ENCODE measurements at regions not wholly inside any gene's neighbourhood (a gene's known extent, or its start where the extent isn't known, plus 50 kb on each side); places are given as distances from the start of the nearest gene placed in this dataset.

DNA sequence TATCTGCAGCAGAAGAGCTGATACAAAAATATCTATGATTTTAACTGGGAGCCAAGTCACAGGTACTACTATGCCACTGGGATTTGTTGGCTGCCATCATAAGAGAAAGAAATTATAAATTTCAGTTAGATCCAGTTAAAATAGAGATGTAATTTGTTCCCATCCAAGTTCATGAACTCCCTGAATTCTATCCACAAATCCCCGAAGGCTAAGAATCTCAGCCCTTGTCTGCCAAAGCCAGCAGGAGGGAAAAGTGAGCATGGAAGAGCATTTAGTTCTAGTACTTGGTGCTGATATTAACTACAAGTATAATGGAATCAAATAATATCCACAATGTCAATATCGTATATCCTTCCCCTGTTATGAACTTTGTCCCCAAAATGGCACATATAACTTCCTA is 801.1 kb upstream of the CXADR start:
- H3K36me3 Mint-ChIP-seq, result peaks cover 1% of the 10 kb centered on the region
- no peak overlapping the region for H3K4me3 Mint-ChIP-seq
- TF ChIP-seq, protein P1, sequence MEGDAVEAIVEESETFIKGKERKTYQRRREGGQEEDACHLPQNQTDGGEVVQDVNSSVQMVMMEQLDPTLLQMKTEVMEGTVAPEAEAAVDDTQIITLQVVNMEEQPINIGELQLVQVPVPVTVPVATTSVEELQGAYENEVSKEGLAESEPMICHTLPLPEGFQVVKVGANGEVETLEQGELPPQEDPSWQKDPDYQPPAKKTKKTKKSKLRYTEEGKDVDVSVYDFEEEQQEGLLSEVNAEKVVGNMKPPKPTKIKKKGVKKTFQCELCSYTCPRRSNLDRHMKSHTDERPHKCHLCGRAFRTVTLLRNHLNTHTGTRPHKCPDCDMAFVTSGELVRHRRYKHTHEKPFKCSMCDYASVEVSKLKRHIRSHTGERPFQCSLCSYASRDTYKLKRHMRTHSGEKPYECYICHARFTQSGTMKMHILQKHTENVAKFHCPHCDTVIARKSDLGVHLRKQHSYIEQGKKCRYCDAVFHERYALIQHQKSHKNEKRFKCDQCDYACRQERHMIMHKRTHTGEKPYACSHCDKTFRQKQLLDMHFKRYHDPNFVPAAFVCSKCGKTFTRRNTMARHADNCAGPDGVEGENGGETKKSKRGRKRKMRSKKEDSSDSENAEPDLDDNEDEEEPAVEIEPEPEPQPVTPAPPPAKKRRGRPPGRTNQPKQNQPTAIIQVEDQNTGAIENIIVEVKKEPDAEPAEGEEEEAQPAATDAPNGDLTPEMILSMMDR (IDR thresholded peaks at IDR 0.05; ENCODE audit: unreplicated experiment), result no peak
- H3K27me3 Mint-ChIP-seq (ENCODE audit: low read depth), result no peaks in the 10 kb centered on the region
- H3K4me1 Mint-ChIP-seq, result peaks cover 13% of the 10 kb centered on the region
- H3K27ac Mint-ChIP-seq, result no peak overlapping the region
- no peak for DNase-seq (ENCODE audit: low spot score in 2 of 2, unreplicated experiment in 2 of 2)
- peaks cover 12% of the 10 kb centered on the region for H3K9me3 Mint-ChIP-seq

DNA sequence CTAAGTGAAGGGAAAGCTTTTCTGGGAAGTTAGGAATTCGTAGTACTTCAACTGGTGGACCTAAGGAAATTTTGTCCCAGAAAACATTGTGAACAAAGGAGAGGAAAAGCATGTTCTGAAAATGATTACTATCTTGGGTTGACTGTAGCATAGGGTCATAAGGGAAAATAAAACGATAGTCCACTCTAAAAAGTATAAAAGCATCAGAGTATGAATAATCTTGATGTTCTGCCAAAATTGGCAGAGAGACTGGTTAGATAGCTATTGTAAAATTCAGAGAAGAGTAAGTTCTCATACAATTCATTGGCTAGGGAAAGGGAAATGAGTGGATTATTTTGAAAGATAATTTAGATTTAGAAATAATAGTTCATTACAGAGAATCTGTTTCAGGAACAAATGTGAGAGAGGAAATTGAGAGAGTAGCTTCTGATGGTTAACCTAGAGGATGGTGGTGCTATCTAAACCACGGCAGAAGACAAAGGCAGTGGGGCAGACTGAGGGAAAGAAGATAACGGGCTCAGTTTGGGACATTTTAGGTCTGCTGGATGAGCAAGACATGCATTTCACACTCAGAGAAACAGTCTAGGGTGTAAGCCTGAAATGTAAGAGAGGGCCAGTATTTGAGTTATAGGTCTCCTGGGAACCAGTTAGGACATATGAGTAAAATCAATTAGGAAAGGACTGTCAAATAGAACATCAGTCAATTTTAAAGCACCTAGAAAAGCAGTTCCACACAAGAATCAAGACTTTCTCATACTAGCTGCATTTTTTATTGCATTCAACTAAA is 799.3 kb upstream of the CXADR start:
- H3K9me3 Mint-ChIP-seq, result peaks cover 22% of the 10 kb centered on the region
- no peak for DNase-seq (ENCODE audit: low spot score in 2 of 2, unreplicated experiment in 2 of 2)
- H3K4me1 Mint-ChIP-seq, result peaks cover 13% of the 10 kb centered on the region

DNA sequence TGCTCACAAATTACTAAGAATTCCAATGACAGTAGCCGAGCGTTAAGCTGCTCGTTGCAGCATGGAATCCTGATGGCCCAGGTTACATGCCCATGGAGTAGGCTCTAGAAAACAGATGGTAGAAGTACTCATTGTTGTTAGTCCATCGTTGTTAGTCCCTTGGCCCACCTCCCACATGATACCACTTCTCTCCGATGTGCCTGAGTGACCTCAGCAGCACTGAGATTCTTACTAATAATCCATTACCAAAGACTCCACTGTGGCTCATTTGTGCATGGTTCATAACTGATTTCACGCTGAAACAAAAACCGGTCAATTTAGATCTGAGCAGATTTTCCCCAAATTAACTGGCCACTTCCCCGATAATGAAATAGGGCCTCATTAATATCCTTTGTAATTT is 772.3 kb upstream of the CXADR start:
- H3K27me3 Mint-ChIP-seq (ENCODE audit: low read depth), result no peaks in the 10 kb centered on the region
- H3K4me3 Mint-ChIP-seq, result no peak overlapping the region
- peaks cover 32% of the 10 kb centered on the region for H3K4me1 Mint-ChIP-seq

More for the DNA sequence above, 799.3 kb upstream of the CXADR start:
- Mint-ChIP-seq H3K36me3 (peaks cover 1% of the 10 kb centered on the region), H3K4me3 (no peak overlapping the region), H3K27ac (no peak overlapping the region), H3K27me3 (ENCODE audit: low read depth) (no peaks in the 10 kb centered on the region)
- TF ChIP-seq, protein P1 (IDR thresholded peaks at IDR 0.05; ENCODE audit: unreplicated experiment), result no peak

DNA sequence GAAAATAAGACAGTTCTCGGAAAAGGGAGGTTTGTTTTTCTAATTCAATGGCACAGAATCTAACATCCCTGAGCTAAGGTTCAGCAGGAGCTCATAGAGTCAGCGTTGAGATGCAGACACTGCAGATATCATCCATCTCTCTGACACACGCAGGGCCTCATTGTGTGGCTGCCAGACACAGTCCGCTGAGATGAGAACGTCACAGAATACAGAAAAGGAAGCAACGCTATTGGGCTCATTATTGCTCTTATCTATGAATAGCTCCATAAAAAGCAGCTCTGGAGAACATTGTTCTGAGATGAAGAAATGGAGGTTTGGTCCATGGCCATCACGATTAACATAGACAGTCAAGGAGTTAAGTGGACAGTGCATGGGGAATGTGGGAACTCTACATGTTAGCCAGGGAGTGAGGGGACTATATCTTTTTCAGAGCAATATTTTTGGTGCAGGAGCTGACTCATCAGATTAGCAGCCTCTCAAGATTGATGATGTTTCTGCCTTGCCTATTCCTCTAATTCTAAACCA is 771.6 kb upstream of the CXADR start:
- H3K27ac Mint-ChIP-seq, result peak overlapping the region; percentile 72
- DNase-seq (ENCODE audit: low spot score in 2 of 2, unreplicated experiment in 2 of 2), result no peak
- no peaks in the 10 kb centered on the region for H3K36me3 Mint-ChIP-seq
- no peak overlapping the region for H3K4me3 Mint-ChIP-seq
- H3K27me3 Mint-ChIP-seq (ENCODE audit: low read depth), result no peaks in the 10 kb centered on the region
- peaks cover 2% of the 10 kb centered on the region for H3K9me3 Mint-ChIP-seq
- TF ChIP-seq, protein P1 (IDR thresholded peaks at IDR 0.05; ENCODE audit: unreplicated experiment), result no peak
- H3K4me1 Mint-ChIP-seq, result peaks cover 32% of the 10 kb centered on the region

More for the DNA sequence above, 772.3 kb upstream of the CXADR start:
- no peak overlapping the region for H3K27ac Mint-ChIP-seq
- peaks cover 2% of the 10 kb centered on the region for H3K36me3 Mint-ChIP-seq
- no peak for DNase-seq (ENCODE audit: low spot score in 2 of 2, unreplicated experiment in 2 of 2)
- TF ChIP-seq, protein P1 (IDR thresholded peaks at IDR 0.05; ENCODE audit: unreplicated experiment), result no peak
- H3K9me3 Mint-ChIP-seq, result peaks cover 8% of the 10 kb centered on the region

DNA sequence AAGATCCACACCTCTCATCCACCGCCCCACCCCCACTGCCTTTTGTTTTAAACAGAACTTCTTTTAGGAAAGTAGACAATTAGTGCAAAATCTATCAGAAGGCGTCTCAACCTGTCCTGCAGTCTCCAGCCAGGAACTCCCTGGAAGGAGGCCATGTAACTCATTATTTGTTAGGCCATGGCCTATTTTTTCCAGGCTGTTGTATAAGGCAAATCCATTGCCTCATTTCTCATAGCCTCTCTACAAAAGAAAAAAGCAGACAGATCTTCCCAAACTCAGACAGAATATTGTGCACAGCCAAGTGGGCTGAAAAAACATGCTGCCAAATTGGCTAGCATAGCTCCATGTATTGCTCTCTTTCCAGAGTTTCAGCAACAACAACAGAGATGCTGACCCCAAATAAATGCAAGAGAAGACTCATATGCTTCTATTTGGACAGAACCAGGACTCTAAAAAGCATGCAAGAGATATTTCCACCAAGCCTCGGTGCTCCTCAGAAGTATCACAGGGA is 770.7 kb upstream of the CXADR start:
- H3K9me3 Mint-ChIP-seq, result no peaks in the 10 kb centered on the region
- no peaks in the 10 kb centered on the region for H3K27me3 Mint-ChIP-seq (ENCODE audit: low read depth)
- TF ChIP-seq, protein P1 (IDR thresholded peaks at IDR 0.05; ENCODE audit: unreplicated experiment), result no peak
- no peak overlapping the region for H3K4me3 Mint-ChIP-seq
- H3K27ac Mint-ChIP-seq, result peak overlapping the region; percentile 58
- no peaks in the 10 kb centered on the region for H3K36me3 Mint-ChIP-seq
- no peak for DNase-seq (ENCODE audit: low spot score in 2 of 2, unreplicated experiment in 2 of 2)
- H3K4me1 Mint-ChIP-seq, result peaks cover 32% of the 10 kb centered on the region

All from mesothelial cell of epicardium (in vitro differentiated cells).